PC-9 (cell line): ENCODE measurements at regions not wholly inside any gene's neighbourhood (a gene's known extent, or its start where the extent isn't known, plus 50 kb on each side); places are given as distances from the start of the nearest gene placed in this dataset.

Experiments
- BruUV-seq: library from RNA; stranded (reverse); fragments of 400-500 nt; replicated peaks from 2 replicates; lab custom pipeline; 2021; lab: Mats Ljungman, UMichigan
- CTCF ChIA-PET: fragments of 300-600 bp; sonication (Branson Sonifier 250); formaldehyde crosslinking; loops from one replicate; lab custom pipeline; 2022; ENCODE audit warnings: antibody characterized with exemption; lab: Charles Lee
- POLR2A ChIA-PET: fragments of 300-600 bp; sonication (Branson Sonifier 250); formaldehyde crosslinking; loops from one replicate; lab custom pipeline; 2022; ENCODE audit warnings: antibody characterized with exemption; ENCODE audit not compliant: unreplicated experiment; lab: Charles Lee
- DNase-seq, 2 experiments: peaks; one replicate each; pipeline versions ENCODE4 v3.0.0 to v3.0.0-alpha.2; 2015 to 2022; ENCODE audit warnings: mixed read lengths in 1 of 2
- H2AFZ ChIP-seq: fragments of 200-600 bp; sonication (generic); 2 replicates; pipeline ENCODE4 v1.8.1; 2017; ENCODE audit warnings: antibody characterized with exemption
- H3F3A ChIP-seq: fragments of 200-600 bp; sonication (generic); 2 replicates; pipeline ENCODE4 v1.8.1; 2017; ENCODE audit warnings: antibody characterized with exemption, mild to moderate bottlenecking, low read depth; ENCODE audit not compliant: insufficient read depth
- H3K27ac ChIP-seq: fragments of 200-600 bp; sonication (generic); 2 replicates; pipeline ENCODE4 v1.6.1; 2016; ENCODE audit warnings: mixed run types
- H3K27me3 ChIP-seq: fragments of 200-600 bp; sonication (generic); 2 replicates; pipeline ENCODE4 v1.6.1; 2016; ENCODE audit warnings: low read depth, mixed run types; ENCODE audit not compliant: insufficient read depth
- H3K36me3 ChIP-seq: fragments of 200-600 bp; sonication (generic); 2 replicates; pipeline ENCODE4 v1.6.1; 2016; ENCODE audit warnings: low read depth, mixed run types
- H3K4me1 ChIP-seq: fragments of 200-600 bp; sonication (generic); replicated peaks from 2 replicates; pipeline ENCODE4 v1.6.1; 2016; ENCODE audit warnings: mixed run types; ENCODE audit not compliant: insufficient read depth
- H3K4me2 ChIP-seq: fragments of 200-600 bp; sonication (generic); 2 replicates; pipeline ENCODE4 v1.6.1; 2017; ENCODE audit warnings: mixed run types
- H3K4me3 ChIP-seq: fragments of 200-600 bp; sonication (generic); 2 replicates; pipeline ENCODE4 v1.6.1; 2016; ENCODE audit warnings: mixed run types
- H3K79me2 ChIP-seq: fragments of 200-600 bp; sonication (generic); 2 replicates; pipeline ENCODE4 v1.6.1; 2017; ENCODE audit warnings: low read depth, mixed run types
- H3K9me2 ChIP-seq: fragments of 200-600 bp; sonication (generic); 2 replicates; pipeline ENCODE4 v1.8.1; 2017; ENCODE audit warnings: mild to moderate bottlenecking; ENCODE audit not compliant: insufficient read depth
- H3K9me3 ChIP-seq: fragments of 200-600 bp; sonication (generic); 2 replicates; pipeline ENCODE4 v1.8.1; 2016; ENCODE audit warnings: low read depth; ENCODE audit not compliant: insufficient read depth
- H4K20me1 ChIP-seq: fragments of 200-600 bp; sonication (generic); 2 replicates; pipeline ENCODE4 v1.8.1; 2017; ENCODE audit not compliant: insufficient read depth
- CTCF ChIP-seq: fragments of 200-600 bp; sonication (generic); conservative IDR thresholded peaks from 2 replicates; pipeline ENCODE4 v1.6.1; 2017; ENCODE audit warnings: mixed run types, antibody characterized with exemption, mild to moderate bottlenecking, moderate library complexity
- EZH2 ChIP-seq: fragments of 200-600 bp; sonication (generic); IDR thresholded peaks from 2 replicates; pipeline ENCODE4 v1.8.0; 2017; ENCODE audit warnings: antibody characterized with exemption, low read depth
- intact Hi-C: fragments of 100-400 bp; cut with micrococcal nuclease; formaldehyde crosslinking; loops from one replicate; pipeline ENCODE4 v1.10.0; 2022; ENCODE audit not compliant: unreplicated experiment

- no peaks in the 10 kb centered on the region for H4K20me1 ChIP-seq
- no peaks in the 10 kb centered on the region for H3K79me2 ChIP-seq
- DNase-seq, result no peak
- H3F3A ChIP-seq, result no peaks in the 10 kb centered on the region
- intact Hi-C loops, result no loop called here
- no TSS peak for BruUV-seq
- no peak overlapping the region for H3K27ac ChIP-seq
- no peaks in the 10 kb centered on the region for H3K9me2 ChIP-seq
- no peaks in the 10 kb centered on the region for H3K4me1 ChIP-seq
- no peaks in the 10 kb centered on the region for H3K36me3 ChIP-seq
- no peaks in the 10 kb centered on the region for H3K9me3 ChIP-seq
- POLR2A ChIA-PET, result no interaction called here
- H3K4me3 ChIP-seq, result no peak overlapping the region
- CTCF ChIA-PET, result no interaction called here
- no peaks in the 10 kb centered on the region for H3K27me3 ChIP-seq
- H3K4me2 ChIP-seq, result no peak overlapping the region
- H2AFZ ChIP-seq, result no peak overlapping the region
- TF ChIP-seq CTCF (no peak), EZH2 (no peak)
These were observed 302.3 kb downstream of the PTPRU start for GRCh38 chr1:29538586-29538985.

GRCh38 chr1:29532751-29533150, 296.4 kb downstream of the PTPRU start:
- CTCF ChIA-PET, result no interaction called here
- no peaks in the 10 kb centered on the region for H3K4me1 ChIP-seq
- no peaks in the 10 kb centered on the region for H3K79me2 ChIP-seq
- H3K27ac ChIP-seq, result no peak overlapping the region
- H3F3A ChIP-seq, result no peaks in the 10 kb centered on the region
- TF ChIP-seq CTCF (no peak), EZH2 (no peak)
- POLR2A ChIA-PET, result interaction anchor here (0.7 kb wide), 1 partner anchor 43 kb away, joined by 4 read pairs; no protein-coding TSS in a partner anchor
- H2AFZ ChIP-seq, result no peak overlapping the region
- H3K4me3 ChIP-seq, result no peak overlapping the region
- H3K36me3 ChIP-seq, result no peaks in the 10 kb centered on the region
- intact Hi-C loops, result no loop called here
- H3K9me2 ChIP-seq, result no peaks in the 10 kb centered on the region
- peaks cover 5% of the 10 kb centered on the region; the same call in 1 of the 2 replicates for H3K9me3 ChIP-seq
- H3K27me3 ChIP-seq, result no peaks in the 10 kb centered on the region
- no peaks in the 10 kb centered on the region for H4K20me1 ChIP-seq
- no TSS peak for BruUV-seq
- H3K4me2 ChIP-seq, result no peak overlapping the region
- DNase-seq, result no peak

- BruUV-seq, result no TSS peak
- H3K4me2 ChIP-seq, result no peak overlapping the region
These were observed 296.0 kb downstream of the PTPRU start for GRCh38 chr1:29532285-29532684.

More at GRCh38 chr1:29532285-29532684, 296.0 kb downstream of the PTPRU start:
- peaks cover 5% of the 10 kb centered on the region; the same call in 1 of the 2 replicates for H3K9me3 ChIP-seq
- TF ChIP-seq CTCF, result no peak
- no peak for TF ChIP-seq EZH2
- no peak overlapping the region for H3K27ac ChIP-seq
- H3K79me2 ChIP-seq, result no peaks in the 10 kb centered on the region
- no peak overlapping the region for H3K4me3 ChIP-seq
- H3F3A ChIP-seq, result no peaks in the 10 kb centered on the region
- CTCF ChIA-PET, result no interaction called here
- no peaks in the 10 kb centered on the region for H3K4me1 ChIP-seq
- no peaks in the 10 kb centered on the region for H3K9me2 ChIP-seq
- no peaks in the 10 kb centered on the region for H3K36me3 ChIP-seq
- DNase-seq, result no peak
- intact Hi-C loops, result no loop called here
- POLR2A ChIA-PET, result no interaction called here
- H2AFZ ChIP-seq, result no peak overlapping the region
- H4K20me1 ChIP-seq, result no peaks in the 10 kb centered on the region
- no peaks in the 10 kb centered on the region for H3K27me3 ChIP-seq
